ENCODE measurements at regions not wholly inside any gene's neighbourhood (a gene's known extent, or its start where the extent isn't known, plus 50 kb on each side); places are given as distances from the start of the nearest gene placed in this dataset.
"Not testable (repeated sequence)": the region's sequence is repeated elsewhere in the genome, so short reads cannot be mapped to it uniquely, and the experiment has no call there.

GRCh38 chr1:215423288-215423687, 143.8 kb upstream of the KCTD3 start:
- Histone ChIP-seq H3K4me1 (ENCODE audit: insufficient read depth, low read length, poor library complexity, severe bottlenecking) (no peaks in the 10 kb centered on the region), H3K4me2 (ENCODE audit: low read length) (no peak overlapping the region), H4K20me1 (ENCODE audit: insufficient read depth, low read length) (no peaks in the 10 kb centered on the region), H3K79me2 (ENCODE audit: insufficient read depth, low read depth, low read length) (no peaks in the 10 kb centered on the region), H3K4me3 (ENCODE audit: low read depth, low read length, poor library complexity, severe bottlenecking) (no peak overlapping the region), H3K9me2 (ENCODE audit: insufficient read depth, low read length) (no peaks in the 10 kb centered on the region), H3K9me3 (ENCODE audit: low read length) (no peaks in the 10 kb centered on the region), H3K36me3 (ENCODE audit: insufficient read depth, low read length) (no peaks in the 10 kb centered on the region), H3K27ac (ENCODE audit: low read depth, low read length, poor library complexity, severe bottlenecking) (no peak overlapping the region), H2AFZ (ENCODE audit: low read length) (no peak overlapping the region)
- DNase-seq (ENCODE audit: low spot score), result no peak
- POLR2A ChIA-PET, result no interaction called here
- intact Hi-C loops (cut with micrococcal nuclease; ENCODE audit: unreplicated experiment), result no loop called here
- no TSS peak for BruUV-seq (replicated peaks)
- TF ChIP-seq EZH2phosphoT487 (IDR thresholded peaks at IDR 0.05; ENCODE audit: borderline replicate concordance, low read depth, low read length) (no peak), CTCF (conservative IDR thresholded peaks at IDR 0.05; ENCODE audit: low read length) (no peak)
- CTCF ChIA-PET (ENCODE audit: unreplicated experiment), result no interaction called here

GRCh38 chr1:215425138-215425537, 142.0 kb upstream of the KCTD3 start:
- Histone ChIP-seq H2AFZ (ENCODE audit: low read length) (no peak overlapping the region), H3K9me3 (ENCODE audit: low read length) (no peaks in the 10 kb centered on the region), H3K4me1 (ENCODE audit: insufficient read depth, low read length, poor library complexity, severe bottlenecking) (no peaks in the 10 kb centered on the region), H3K36me3 (ENCODE audit: insufficient read depth, low read length) (no peaks in the 10 kb centered on the region), H3K79me2 (ENCODE audit: insufficient read depth, low read depth, low read length) (no peaks in the 10 kb centered on the region), H3K4me2 (ENCODE audit: low read length) (no peak overlapping the region), H3K9me2 (ENCODE audit: insufficient read depth, low read length) (no peaks in the 10 kb centered on the region), H3K4me3 (ENCODE audit: low read depth, low read length, poor library complexity, severe bottlenecking) (no peak overlapping the region), H3K27ac (ENCODE audit: low read depth, low read length, poor library complexity, severe bottlenecking) (no peak overlapping the region), H4K20me1 (ENCODE audit: insufficient read depth, low read length) (no peaks in the 10 kb centered on the region)
- no peak for DNase-seq (ENCODE audit: low spot score)
- ChIA-PET POLR2A (interaction anchor here (0.6 kb wide), 1 partner anchor 292 kb away, joined by 4 read pairs; no protein-coding TSS in a partner anchor), CTCF (ENCODE audit: unreplicated experiment) (no interaction called here)
- no TSS peak for BruUV-seq (replicated peaks)
- intact Hi-C loops (cut with micrococcal nuclease; ENCODE audit: unreplicated experiment), result no loop called here
- no peak for TF ChIP-seq CTCF (conservative IDR thresholded peaks at IDR 0.05; ENCODE audit: low read length)
- no peak for TF ChIP-seq EZH2phosphoT487 (IDR thresholded peaks at IDR 0.05; ENCODE audit: borderline replicate concordance, low read depth, low read length)

- intact Hi-C loops (cut with micrococcal nuclease; ENCODE audit: unreplicated experiment), result no loop called here
- H3K4me3 ChIP-seq (ENCODE audit: low read depth, low read length, poor library complexity, severe bottlenecking), result no peak overlapping the region
- H3K4me1 ChIP-seq (ENCODE audit: insufficient read depth, low read length, poor library complexity, severe bottlenecking), result no peaks in the 10 kb centered on the region
- H3K9me3 ChIP-seq (ENCODE audit: low read length), result no peaks in the 10 kb centered on the region
- CTCF ChIA-PET (ENCODE audit: unreplicated experiment), result no interaction called here
- no peaks in the 10 kb centered on the region for H3K9me2 ChIP-seq (ENCODE audit: insufficient read depth, low read length)
- no peak overlapping the region for H3K4me2 ChIP-seq (ENCODE audit: low read length)
- no peaks in the 10 kb centered on the region for H3K79me2 ChIP-seq (ENCODE audit: insufficient read depth, low read depth, low read length)
- H2AFZ ChIP-seq (ENCODE audit: low read length), result no peak overlapping the region
- no TSS peak for BruUV-seq (replicated peaks)
- no peak for TF ChIP-seq CTCF (conservative IDR thresholded peaks at IDR 0.05; ENCODE audit: low read length)
- TF ChIP-seq EZH2phosphoT487 (IDR thresholded peaks at IDR 0.05; ENCODE audit: borderline replicate concordance, low read depth, low read length), result no peak
- POLR2A ChIA-PET, result interaction anchor here (0.6 kb wide), 1 partner anchor 95 kb away, joined by 3 read pairs; no protein-coding TSS in a partner anchor
- no peak for DNase-seq (ENCODE audit: low spot score)
- H3K27ac ChIP-seq (ENCODE audit: low read depth, low read length, poor library complexity, severe bottlenecking), result no peak overlapping the region
- H4K20me1 ChIP-seq (ENCODE audit: insufficient read depth, low read length), result no peaks in the 10 kb centered on the region
- H3K36me3 ChIP-seq (ENCODE audit: insufficient read depth, low read length), result no peaks in the 10 kb centered on the region
Measured at GRCh38 chr1:215426101-215426500, 141.0 kb upstream of the KCTD3 start.

- H3K79me2 ChIP-seq (ENCODE audit: insufficient read depth, low read depth, low read length); H3K4me3 ChIP-seq (ENCODE audit: low read depth, low read length, poor library complexity, severe bottlenecking); H3K9me2 ChIP-seq (ENCODE audit: insufficient read depth, low read length); H2AFZ ChIP-seq (ENCODE audit: low read length); DNase-seq (ENCODE audit: low spot score); BruUV-seq (replicated peaks); H3K27ac ChIP-seq (ENCODE audit: low read depth, low read length, poor library complexity, severe bottlenecking); H3K4me1 ChIP-seq (ENCODE audit: insufficient read depth, low read length, poor library complexity, severe bottlenecking); H3K36me3 ChIP-seq (ENCODE audit: insufficient read depth, low read length); H4K20me1 ChIP-seq (ENCODE audit: insufficient read depth, low read length); intact Hi-C loops (cut with micrococcal nuclease; ENCODE audit: unreplicated experiment); POLR2A ChIA-PET; H3K9me3 ChIP-seq (ENCODE audit: low read length); CTCF ChIA-PET (ENCODE audit: unreplicated experiment); H3K4me2 ChIP-seq (ENCODE audit: low read length): not testable (repeated sequence)
Measured at GRCh38 chr1:215432483-215433227, 134.4 kb upstream of the KCTD3 start.

All from OCI-LY7 (cell line).